GM21529 (cell line): ENCODE measurements at regions not wholly inside any gene's neighbourhood (a gene's known extent, or its start where the extent isn't known, plus 50 kb on each side); places are given as distances from the start of the nearest gene placed in this dataset.
A peak's percentile ranks its signal among the peaks of the same experiment; 100 is the strongest.
"Not testable (repeated sequence)": the region's sequence is repeated elsewhere in the genome, so short reads cannot be mapped to it uniquely, and the experiment has no call there.

Experiments
- ATAC-seq: cut with Tn5 transposase; IDR thresholded peaks from one replicate; pipeline ENCODE4 v1.9.1; 2021; ENCODE audit not compliant: unreplicated experiment

DNA sequence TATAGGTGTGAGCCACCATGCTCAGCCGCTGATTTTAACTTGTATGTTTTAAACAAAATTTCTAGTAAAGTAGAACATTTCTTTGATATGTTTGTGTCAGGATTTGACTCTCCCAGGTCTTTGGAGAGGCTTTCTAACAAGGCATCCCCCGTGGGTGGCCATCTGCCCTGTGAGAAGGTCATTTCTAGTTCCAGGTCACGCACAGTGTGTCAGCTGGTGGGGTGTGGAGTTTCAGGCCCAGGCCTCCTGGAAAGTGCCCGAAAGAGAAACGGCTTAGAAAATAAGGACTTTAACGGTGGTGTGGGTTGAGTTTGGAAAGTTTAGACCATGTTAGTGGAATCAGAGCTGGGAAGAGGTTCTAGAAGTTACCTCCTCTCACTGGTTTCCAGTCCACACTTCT is 61.0 kb downstream of the SPDYE17 start:
- ATAC-seq = not testable (repeated sequence)

DNA sequence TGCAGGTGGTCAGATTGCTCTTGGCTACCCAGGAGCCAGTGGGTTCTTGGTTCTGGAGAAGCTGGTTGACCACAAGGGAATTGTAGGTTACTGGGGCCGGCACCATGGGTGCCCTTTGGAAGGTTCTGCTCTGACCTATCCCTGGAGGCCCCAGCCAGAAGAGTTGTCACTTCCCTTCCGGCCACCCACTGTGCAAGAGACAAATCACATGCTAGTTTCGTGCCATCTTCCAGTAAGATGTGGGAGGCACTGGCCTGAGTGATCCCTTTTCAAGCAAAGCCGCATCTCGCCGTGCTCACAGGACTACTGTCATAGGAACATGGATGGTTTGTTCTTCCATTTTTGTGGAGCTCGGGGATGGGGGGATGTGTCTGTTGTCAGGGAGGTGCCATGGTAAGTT is 62.3 kb downstream of the SPDYE17 start:
- ATAC-seq = not testable (repeated sequence)

DNA sequence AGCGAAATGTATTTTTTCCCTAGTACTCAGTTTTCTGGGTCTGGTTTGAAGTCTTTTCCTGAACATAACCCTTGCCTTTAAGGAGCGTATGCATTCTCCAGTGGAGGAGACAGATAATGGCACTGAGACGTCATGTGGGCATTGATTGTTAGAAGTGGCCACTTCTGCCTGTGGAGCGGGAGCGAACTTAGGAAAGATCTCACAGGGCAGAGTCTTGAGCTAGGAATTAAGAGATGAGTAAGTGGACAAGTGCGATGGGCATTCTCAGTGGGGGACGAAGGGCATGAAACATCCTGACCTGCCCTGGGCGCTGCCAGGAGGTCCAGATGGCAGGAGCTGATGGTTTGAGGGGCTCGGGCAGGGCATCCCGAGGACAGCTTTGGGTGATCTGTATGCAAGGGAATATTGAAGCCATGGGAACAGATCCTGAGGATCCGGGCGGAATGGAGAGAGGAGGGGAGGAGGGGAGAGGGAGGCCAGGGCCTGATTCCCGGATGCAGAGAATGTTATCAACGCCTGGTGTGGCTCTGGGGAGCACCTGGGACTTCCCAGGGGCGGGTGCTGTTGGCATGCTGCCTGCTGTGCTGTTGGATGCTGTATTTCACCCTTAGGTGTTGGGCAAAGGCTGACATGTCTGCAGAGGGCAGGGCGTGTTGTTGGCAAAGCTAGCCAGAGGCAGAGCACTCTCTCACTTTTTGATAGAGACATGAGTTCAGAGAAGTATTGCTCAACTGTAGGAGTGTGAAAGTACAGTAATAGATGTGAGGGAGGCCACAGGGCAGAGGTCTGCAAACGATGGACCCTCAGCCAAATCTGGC is 66.2 kb downstream of the SPDYE17 start:
- not testable (repeated sequence) for ATAC-seq

DNA sequence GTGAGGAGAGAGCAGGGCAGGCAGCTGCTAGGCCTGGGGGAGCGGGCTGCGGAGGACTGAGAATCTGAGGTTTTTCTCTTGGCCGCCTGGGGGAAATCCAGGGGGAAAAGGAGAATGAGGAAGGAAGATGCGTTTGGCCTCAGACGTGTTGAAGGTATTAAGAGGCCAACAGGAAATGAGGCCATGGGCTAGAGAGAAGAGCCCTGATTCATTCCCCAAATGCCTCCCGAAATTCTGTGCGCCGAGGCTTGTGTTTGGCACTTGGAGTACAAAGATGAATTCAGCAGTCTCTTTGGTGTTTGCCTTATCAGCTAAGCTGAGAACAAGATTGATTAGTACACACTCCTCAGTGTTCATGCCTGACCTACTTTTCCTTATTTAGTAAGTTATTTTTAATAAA is 68.1 kb downstream of the SPDYE17 start:
- not testable (repeated sequence) for ATAC-seq

DNA sequence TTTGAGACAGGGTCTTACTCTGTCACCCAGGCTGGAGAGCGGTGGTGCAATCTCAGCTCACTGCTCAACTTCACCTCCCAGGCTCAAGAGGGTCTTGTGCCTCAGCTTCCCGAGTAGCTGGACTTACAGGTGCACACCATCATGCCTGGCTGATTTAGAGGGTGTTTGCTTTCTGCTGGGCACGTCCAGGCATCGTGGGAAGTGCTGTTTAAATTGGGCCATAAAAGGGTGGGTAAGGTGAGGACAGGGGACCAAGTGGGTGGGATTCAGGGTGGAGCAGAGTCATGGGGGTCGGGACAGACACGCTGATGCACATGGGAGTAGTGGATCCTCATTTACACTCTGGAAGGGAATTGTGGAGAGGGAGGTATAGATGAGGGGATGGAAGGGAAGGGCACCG is 69.1 kb downstream of the SPDYE17 start:
- not testable (repeated sequence) for ATAC-seq

DNA sequence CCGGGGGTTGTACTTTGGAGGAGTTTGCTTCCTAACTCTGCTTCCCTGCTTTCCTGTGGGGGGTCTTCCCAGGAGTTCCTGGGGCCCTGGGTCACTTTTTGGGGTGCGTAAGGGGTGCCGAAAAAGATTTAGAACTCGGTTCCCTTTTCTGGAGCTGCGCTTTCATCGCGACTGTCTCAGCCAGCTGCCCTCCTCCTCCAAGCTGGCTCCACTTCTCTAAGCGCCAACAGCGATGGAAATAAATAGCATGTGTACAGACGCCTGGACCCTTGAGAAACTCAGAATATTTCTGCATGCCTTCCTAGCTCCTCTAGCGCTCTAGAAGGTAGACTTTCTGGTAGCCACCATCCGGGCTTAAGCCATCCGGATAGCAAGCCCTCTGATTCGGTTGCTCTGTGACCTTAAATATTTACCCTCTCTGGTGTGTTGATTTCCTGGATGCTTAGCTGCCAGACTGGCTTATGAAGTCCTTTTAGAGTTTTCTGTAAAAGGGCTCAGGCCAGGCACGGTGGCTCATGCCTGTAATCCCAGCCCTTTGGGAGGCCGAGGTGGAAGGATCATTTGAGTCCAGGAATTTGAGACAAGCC is 71.7 kb downstream of the SPDYE17 start:
- ATAC-seq = peak; percentile 27

DNA sequence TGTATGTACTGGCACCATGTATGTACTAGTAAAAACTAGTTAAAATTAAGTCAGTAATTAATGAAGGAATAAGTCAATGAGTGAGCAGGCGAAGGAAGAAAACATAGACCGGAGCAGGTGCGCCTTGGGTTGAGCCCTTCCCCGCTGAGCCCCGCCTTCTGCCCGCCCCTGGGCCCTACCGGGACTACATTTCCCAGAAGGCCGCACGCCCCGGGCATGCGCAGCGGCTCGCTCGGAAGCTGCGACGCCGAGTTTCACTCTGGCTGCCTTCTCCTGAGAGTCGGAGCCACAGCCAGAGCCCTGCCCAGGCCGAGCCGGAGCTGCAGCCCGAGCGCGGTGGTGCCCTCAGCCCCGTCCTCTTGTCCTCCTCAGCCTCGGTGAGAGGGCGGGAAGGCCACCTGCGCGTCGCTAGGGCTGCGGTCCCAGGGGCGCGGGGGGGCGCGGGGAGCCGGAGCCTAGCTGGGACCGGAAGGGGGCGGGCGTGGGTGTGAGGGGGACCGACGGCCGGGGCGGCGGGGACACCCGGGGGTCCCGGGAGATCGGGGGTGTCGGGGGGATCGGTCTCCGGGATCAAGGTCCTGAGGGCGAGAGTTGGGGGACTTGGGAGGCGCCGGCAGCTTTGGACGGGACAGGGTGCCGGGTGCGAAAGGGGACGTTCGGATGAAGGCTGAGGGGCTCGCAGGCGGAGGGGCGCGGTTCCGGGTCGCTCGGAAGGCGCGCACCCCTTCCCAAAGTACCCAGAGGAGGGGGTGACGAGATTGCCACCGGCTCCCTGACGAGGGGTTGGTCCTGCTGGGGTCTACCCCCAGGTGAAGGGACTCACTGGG is 72.4 kb downstream of the SPDYE17 start:
- ATAC-seq = peak; percentile 95

DNA sequence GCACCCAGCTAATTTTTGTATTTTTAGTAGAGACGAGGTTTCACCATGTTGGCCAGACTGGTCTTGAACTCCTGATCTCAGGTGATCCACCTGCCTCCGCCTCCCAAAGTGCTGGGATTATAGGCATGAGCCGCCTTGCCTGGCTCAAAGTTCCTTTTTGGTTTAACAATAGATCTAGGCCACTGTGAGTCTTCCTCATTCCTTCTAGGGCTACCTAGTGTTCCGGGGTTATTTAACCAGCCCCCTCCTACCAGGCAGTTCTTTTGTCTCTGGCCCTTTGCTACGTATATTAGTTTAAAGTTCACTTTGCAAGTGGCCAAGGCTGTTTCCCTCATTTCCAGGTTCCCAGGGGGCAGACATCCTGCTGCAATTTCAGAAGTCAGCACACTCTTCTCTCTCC is 75.6 kb downstream of the SPDYE17 start:
- not testable (repeated sequence) for ATAC-seq

DNA sequence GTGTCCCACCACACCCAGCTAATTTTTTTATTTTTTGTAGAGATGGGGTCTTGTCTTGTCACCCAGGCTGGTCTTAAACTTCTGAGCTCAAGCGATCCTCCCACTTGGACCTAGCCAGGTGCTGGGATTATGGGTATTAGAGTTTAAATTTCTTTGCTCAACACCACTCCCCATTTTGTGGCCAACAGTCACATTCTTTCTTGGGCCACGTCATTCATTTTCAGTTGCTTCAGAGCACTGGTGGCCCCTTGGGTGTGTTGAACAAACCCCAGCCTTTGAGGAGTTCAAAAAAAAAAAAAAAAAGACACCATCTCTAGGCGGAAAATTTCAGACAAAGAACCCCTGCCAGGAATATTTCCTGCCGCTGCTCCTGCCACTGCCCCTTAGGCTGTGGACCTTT is 77.0 kb downstream of the SPDYE17 start:
- not testable (repeated sequence) for ATAC-seq

DNA sequence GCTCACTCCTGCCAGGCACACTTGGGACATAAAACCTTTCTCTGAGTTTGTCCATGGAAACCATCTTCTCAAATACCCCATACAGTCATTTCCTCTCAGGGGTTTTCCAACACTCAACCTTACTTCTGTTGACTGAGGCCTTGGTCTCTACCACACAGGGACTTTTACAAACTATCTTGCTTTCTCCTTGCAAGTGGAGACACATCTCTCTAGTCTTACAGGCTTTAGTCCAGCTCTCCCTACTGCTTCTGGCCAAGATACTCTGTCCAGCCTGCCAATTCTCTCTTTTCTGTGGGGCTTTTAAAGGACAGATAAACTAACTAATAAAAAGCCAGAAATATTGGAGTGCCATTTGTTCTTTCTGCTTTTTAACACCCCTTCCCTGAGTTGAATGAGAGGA is 87.6 kb downstream of the SPDYE17 start:
- ATAC-seq = peak; percentile 62

DNA sequence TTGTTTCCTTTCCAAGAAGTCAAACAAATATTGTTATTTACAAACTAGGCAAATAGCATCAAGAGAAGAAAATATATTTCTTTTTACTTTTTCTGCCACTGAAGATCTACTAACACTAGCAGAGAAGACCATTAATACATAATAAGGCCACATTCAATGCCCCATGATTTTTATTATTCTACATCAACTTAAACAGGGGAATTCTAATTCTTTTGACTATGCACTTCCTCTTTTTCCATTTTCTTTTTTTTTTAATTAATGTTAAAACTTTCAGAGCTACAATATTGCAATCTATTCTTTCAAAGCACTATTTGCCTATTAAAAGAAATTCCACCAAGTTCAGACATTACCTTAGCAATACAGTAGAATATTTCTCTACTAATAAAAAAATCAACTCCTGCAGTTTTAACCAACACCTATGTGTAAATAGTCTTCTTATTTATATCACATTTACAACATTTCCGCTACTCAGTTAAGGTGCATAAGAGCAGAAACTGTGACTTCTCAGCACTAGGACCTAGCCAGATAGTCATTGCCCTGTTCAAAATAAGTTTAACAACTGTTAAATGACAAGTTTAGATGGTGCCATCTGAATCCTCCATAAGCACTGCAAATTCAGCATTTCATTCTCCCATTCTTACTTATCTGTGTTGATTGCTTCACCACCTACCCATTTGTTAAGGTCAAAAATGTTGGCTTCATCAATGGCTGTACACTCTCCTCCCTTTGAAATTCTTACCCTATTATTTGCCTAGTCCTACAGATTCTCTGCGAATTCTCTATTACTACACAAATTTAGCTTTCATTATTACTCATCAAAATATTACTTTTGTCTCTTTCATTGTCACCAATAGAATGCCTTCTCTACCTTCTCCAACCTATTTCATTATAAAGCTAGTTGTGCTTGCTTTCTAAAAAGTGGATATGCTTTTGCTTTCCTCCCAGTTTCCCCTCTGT is 90.1 kb downstream of the SPDYE17 start:
- peak; percentile 60 for ATAC-seq

DNA sequence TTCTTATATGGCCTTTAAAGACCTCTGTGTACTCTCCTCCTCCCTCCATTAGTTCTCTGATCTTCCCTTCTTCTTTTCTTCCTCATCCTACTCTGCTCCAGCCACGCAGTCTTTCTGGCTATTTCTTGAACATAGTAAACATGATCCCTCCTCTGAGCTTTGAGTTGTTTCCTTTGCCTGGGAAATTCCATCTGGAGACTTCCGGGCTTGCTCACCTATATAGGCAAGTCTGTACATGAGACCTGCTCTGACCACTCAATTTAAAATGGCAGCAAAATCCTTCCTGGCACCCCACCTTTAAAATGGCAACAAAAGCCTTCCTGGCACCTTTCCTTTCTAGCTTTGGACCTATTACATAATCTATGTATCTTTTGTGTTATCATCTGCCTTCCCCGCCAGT is 94.4 kb downstream of the SPDYE17 start:
- ATAC-seq = not testable (repeated sequence)

DNA sequence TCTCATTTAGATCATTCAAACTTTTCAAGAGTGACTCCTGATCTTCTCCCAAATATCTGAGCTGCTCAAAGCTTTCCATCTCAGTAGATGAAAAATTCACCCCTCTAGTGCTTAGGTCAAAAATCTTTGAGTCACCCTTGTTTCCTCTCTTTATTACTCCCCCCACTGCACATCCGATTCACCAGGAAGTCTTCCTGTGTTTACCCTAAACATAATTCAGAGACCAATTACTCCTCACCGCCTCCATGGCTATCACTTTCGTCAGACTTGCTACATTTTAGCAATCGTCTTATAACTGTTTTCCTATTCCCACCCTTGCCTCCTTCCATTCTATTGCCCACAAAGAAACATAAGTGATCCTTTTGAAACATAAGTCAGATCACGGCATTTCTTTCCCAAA is 94.8 kb downstream of the SPDYE17 start:
- ATAC-seq = not testable (repeated sequence)

DNA sequence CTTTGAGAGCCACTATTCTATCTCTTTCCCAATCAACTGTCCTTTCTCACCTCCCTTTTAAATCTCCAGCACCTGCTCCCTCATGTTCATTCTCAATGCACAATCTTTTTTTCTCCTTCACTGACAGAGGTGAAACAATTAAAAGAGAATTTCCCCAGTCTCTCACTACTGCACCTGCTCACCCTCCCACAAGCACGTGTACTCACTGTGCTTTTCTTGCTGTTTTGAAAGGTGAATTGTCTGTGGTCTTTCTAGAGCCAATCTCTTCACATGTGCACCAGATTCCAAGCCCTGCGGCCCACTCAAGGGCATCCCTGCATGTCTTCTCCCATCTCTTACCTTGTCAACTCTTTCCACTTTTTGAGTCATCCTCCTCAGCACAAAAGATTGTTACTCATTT is 95.8 kb downstream of the SPDYE17 start:
- peak; percentile 54 for ATAC-seq

DNA sequence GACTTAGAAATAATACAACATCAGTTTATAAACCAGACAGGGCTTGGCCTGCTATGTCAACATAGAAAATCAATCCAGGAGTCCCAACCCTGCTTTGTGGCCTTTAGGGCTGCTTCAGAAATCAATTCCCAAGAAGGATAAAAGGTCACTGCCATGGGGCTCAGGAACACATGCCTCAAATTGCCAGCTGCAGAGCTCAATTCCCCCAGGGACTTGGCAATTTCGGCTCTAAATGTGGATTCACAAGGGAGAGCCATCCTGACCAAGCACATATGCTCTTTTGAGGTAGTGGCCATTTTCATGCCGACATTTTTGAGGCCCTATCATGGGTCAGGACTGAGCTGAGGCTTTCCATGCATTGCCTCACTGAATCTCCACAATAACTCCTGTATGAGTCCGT is 97.5 kb downstream of the SPDYE17 start:
- not testable (repeated sequence) for ATAC-seq

DNA sequence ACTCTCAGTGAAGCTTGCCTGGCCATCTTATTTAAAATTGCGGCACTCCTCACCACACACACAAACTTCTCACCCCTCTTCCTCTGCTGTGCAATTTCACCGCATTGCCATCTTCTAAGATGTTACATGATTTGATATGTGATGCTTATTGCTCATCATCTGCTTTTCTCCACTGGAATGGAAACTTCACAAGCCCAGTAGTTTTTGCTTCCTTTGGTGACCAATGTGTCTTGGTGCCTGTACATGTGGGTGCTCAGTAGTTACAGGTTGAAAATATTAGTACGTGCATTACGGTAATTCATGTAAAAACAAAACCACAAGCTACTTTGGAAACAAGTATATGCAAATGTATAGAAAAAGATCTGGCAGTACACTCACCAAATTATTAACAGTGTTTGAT is 99.2 kb downstream of the SPDYE17 start:
- peak; percentile 57 for ATAC-seq

DNA sequence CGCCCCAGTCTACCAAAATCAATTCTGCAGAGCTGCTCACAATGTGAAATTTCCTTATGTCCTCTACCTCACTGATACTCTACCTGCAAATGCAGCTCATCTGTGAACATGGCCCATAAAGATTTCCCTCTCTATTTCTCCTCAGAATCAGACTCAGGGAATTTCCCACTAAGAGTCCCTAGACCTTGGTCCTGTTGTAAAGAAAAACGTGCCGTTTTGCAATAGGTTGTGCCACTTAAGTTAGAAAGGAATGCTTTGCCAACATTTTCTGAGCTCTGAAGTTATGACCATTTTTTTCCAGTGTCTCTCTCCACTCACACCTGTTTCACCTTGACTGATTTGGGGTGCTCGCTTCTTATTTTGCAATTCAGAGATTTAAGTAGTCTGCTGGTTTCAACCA is 100.7 kb downstream of the SPDYE17 start:
- ATAC-seq = not testable (repeated sequence)

DNA sequence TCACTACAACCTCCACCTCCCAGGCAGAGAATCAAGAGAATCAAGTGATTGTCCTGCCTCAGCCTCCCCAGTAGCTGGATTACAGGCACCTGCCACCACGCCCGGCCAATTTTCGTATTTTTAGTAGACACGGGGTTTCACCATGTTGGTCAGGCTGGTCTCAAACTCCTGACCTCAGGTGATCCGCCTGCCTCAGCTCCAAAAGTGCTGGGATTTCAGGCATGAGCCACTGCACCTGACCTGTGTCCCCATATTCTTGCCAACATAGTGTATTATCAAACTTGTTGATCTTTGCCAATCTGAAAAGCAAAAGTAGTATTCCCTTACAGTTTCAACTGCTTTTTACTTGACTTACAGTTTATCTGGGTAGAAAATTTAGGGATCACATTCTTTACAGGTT is 101.7 kb downstream of the SPDYE17 start:
- not testable (repeated sequence) for ATAC-seq

DNA sequence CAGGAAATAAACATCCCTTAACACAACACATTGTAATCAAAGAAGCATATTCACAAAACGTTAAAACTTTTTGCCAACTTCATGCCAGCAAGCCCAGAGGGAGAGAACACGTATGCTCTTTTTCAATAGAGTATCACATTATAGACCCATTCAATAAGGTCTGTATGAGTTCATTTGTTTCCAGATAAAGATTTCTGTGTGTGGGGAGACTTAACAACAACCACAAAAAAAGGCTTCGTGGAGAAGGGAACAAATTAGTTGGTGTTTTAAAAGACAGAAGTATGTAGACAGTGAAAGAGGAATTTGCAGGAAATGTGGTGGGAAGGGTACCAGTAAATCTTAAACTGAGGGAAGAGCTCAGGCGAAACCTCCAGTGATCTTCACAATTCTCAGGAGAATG is 103.4 kb downstream of the SPDYE17 start:
- ATAC-seq = not testable (repeated sequence)

DNA sequence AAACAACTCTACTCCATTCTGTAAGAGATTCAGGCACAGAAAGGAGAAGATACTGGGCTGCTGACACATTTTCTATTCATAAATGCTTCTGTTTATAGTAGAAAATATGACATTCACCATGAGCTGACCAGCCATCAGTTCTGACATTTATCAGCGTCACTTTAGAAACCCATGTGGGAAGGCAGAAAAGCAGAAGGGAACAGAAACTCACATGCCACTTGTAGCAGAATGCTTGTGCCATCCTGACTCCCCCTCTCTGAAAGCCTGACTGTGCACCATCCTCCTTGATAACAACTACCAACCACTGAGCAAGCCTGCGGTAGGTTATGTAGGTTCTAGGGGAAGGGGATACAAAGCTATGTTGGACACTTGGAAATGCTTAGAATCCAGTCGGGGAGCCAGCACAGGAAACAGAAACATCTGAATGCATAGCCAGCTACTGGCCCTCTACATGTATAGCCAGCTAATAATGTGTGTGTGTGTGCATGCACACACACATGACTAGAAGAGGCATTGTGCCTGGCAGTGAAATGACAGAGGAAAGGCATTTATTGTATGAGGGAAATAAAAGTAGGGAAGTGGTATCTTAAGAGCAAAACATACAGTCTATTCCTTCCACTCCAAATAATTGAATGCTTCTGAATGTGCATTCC is 104.3 kb downstream of the SPDYE17 start:
- ATAC-seq = peak; percentile 65
